ENCODE measurements at regions not wholly inside any gene's neighbourhood (a gene's known extent, or its start where the extent isn't known, plus 50 kb on each side); places are given as distances from the start of the nearest gene placed in this dataset.

DNA sequence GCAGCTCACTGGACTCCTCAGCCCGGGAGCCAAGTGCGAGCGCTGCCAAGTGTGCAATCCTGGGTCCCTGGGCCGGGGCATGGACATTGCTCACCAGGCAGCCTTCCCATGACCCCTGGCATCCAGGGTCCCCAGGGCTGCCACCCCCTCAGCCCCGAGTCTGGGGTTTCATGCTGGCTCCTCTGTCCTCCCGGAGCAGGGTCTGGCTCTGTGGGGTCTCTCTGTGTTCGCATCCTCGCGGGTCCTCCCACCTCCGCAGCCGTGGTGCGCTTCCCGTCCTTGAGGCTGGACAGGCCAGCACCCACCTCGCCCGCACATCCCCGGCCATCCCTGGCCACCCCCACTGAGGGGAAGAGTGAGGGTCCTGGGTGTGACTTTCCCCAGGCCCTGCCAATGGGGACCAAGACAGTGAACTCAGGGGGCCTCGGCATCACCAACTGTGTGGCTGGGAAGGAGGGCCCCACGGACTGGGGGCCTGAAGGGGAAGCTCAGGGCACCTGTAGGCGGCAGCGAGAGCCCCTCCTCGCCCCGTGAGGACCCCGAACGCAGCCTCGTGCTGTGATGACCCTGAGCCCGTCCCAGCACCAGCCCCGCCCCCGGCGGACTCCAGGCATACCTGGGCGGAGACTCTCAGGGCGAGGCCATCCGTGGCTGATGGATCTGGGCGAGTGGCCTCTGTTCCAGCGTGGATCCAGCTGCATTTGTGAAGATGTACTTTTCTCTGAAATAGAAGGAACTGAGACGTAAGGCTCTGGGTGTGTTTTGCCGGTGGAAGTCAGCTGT, 50.3 kb upstream of the CFAP46 start:
- TF ChIP-seq, protein P1, sequence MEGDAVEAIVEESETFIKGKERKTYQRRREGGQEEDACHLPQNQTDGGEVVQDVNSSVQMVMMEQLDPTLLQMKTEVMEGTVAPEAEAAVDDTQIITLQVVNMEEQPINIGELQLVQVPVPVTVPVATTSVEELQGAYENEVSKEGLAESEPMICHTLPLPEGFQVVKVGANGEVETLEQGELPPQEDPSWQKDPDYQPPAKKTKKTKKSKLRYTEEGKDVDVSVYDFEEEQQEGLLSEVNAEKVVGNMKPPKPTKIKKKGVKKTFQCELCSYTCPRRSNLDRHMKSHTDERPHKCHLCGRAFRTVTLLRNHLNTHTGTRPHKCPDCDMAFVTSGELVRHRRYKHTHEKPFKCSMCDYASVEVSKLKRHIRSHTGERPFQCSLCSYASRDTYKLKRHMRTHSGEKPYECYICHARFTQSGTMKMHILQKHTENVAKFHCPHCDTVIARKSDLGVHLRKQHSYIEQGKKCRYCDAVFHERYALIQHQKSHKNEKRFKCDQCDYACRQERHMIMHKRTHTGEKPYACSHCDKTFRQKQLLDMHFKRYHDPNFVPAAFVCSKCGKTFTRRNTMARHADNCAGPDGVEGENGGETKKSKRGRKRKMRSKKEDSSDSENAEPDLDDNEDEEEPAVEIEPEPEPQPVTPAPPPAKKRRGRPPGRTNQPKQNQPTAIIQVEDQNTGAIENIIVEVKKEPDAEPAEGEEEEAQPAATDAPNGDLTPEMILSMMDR (IDR thresholded peaks at IDR 0.05; ENCODE audit: unreplicated experiment) = no peak
- Mint-ChIP-seq H3K36me3 (ENCODE audit: low read depth, unreplicated experiment) (no peaks in the 10 kb centered on the region), H3K4me1 (ENCODE audit: unreplicated experiment) (no peaks in the 10 kb centered on the region), H3K9me3 (ENCODE audit: unreplicated experiment) (no peaks in the 10 kb centered on the region), H3K27ac (ENCODE audit: unreplicated experiment) (no peak overlapping the region), H3K4me3 (ENCODE audit: unreplicated experiment) (no peak overlapping the region), H3K27me3 (ENCODE audit: unreplicated experiment) (peaks cover 2% of the 10 kb centered on the region)
- no peak for DNase-seq (ENCODE audit: low spot score)

Data from endothelial cell (in vitro differentiated cells).